ENCODE measurements at regions not wholly inside any gene's neighbourhood (a gene's known extent, or its start where the extent isn't known, plus 50 kb on each side); places are given as distances from the start of the nearest gene placed in this dataset.

DNA sequence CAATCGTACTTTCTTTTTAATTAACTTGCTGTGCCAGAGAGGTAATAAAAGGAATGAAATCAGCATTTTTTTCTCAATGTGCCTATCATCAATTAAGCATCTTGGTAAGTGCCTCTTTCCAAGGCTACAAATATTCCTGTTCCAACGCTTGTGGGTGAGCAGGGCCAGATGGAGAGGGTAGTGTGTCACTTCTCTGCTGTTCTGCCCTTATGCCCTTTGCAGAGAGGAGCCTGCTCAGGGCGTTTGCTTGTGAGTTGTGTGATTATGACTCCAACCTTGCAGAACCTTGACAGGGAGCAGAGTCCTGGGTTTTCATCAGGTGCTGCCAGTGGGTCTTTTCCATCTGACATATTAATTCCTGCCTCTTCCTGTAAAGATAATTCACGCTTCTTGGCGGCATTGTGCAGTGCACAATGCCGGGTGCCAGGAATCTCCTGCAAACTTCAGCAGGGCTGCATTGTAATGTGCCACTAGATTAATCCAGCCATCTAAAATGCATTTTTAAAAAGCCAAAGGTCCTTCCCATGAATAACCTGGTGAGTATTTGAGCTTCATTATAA lies 234.4 kb downstream of the ARHGAP12 start:
- DNase-seq (ENCODE audit: low read depth in 1 of 2, low spot score in 1 of 2): no peak
- H3K27ac ChIP-seq: no peak overlapping the region
- no peak overlapping the region for H3K4me3 ChIP-seq
- no peaks in the 10 kb centered on the region for H3K36me3 ChIP-seq
- TF ChIP-seq CTCF (IDR thresholded peaks at IDR 0.05; ENCODE audit: low read depth, low read length): no peak
- H3K4me1 ChIP-seq (ENCODE audit: low read depth): no peaks in the 10 kb centered on the region
- no peaks in the 10 kb centered on the region for H3K9me3 ChIP-seq (ENCODE audit: low read depth)
- H3K27me3 ChIP-seq: no peaks in the 10 kb centered on the region

DNA sequence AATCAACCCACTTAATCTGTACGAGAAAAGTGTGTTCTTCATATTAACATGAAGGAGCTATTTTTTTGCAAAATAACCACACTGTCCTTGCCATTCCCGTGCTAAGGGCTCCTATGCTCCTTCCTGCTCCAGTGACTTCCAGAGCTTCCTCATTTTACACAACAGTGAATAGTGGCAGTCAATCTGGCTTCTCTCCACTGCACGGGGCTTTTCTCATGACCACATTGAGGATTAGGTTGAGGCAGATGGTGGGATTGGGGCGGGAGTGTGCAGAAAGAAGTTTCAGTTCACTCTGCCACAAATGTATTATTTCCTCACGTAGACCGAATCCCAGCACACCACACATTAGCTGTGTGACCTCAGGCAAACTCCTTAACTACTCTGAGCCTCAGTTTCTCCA lies 235.1 kb downstream of the ARHGAP12 start:
- Histone ChIP-seq H3K27me3 (no peaks in the 10 kb centered on the region), H3K4me1 (ENCODE audit: low read depth) (no peaks in the 10 kb centered on the region), H3K36me3 (no peaks in the 10 kb centered on the region), H3K27ac (no peak overlapping the region), H3K4me3 (no peak overlapping the region), H3K9me3 (ENCODE audit: low read depth) (no peaks in the 10 kb centered on the region)
- no peak for TF ChIP-seq CTCF (IDR thresholded peaks at IDR 0.05; ENCODE audit: low read depth, low read length)
- DNase-seq (ENCODE audit: low read depth in 1 of 2, low spot score in 1 of 2): no peak

DNA sequence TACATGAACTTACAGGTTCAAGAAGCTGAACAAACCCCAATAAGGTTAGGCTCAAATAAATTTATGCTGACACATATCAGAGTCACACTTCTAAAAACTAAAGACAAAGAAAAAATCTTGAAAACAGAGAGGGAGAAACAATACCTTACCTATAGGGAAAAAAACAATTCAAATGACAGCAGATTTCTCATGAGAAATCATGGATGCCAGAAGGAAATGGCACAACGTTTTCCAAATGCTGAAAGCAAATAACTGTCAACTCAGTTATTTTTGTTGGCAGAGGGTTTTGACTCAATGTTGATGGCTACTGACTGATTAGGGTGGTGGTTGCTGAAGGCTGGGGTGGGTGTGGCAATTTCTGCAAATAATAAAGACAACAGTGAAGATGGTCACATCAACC lies 239.4 kb downstream of the ARHGAP12 start:
- Histone ChIP-seq H3K27me3 (no peaks in the 10 kb centered on the region), H3K36me3 (no peaks in the 10 kb centered on the region), H3K9me3 (ENCODE audit: low read depth) (no peaks in the 10 kb centered on the region), H3K27ac (no peak overlapping the region), H3K4me3 (no peak overlapping the region), H3K4me1 (ENCODE audit: low read depth) (no peaks in the 10 kb centered on the region)
- TF ChIP-seq CTCF (IDR thresholded peaks at IDR 0.05; ENCODE audit: low read depth, low read length): no peak
- no peak for DNase-seq (ENCODE audit: low read depth in 1 of 2, low spot score in 1 of 2)

GRCh38 chr10:31687663-31688482 lies 240.8 kb downstream of the ARHGAP12 start:
- Histone ChIP-seq H3K36me3 (no peaks in the 10 kb centered on the region), H3K27me3 (no peaks in the 10 kb centered on the region), H3K9me3 (ENCODE audit: low read depth) (no peaks in the 10 kb centered on the region), H3K4me1 (ENCODE audit: low read depth) (no peaks in the 10 kb centered on the region), H3K27ac (no peak overlapping the region), H3K4me3 (no peak overlapping the region)
- no peak for TF ChIP-seq CTCF (IDR thresholded peaks at IDR 0.05; ENCODE audit: low read depth, low read length)
- DNase-seq (ENCODE audit: low read depth in 1 of 2, low spot score in 1 of 2): no peak

- H3K4me1 ChIP-seq (ENCODE audit: low read depth): no peaks in the 10 kb centered on the region
- DNase-seq (ENCODE audit: low read depth in 1 of 2, low spot score in 1 of 2): no peak
- H3K27me3 ChIP-seq: no peaks in the 10 kb centered on the region
- H3K27ac ChIP-seq: no peak overlapping the region
- H3K4me3 ChIP-seq: no peak overlapping the region
- TF ChIP-seq CTCF (IDR thresholded peaks at IDR 0.05; ENCODE audit: low read depth, low read length): no peak
- H3K9me3 ChIP-seq (ENCODE audit: low read depth): no peaks in the 10 kb centered on the region
- no peaks in the 10 kb centered on the region for H3K36me3 ChIP-seq
These were observed 242.0 kb downstream of the ARHGAP12 start for GRCh38 chr10:31686599-31686998.

Data from cardiac muscle cell (in vitro differentiated cells and primary cell).